BE2C (cell line): ENCODE measurements at regions not wholly inside any gene's neighbourhood (a gene's known extent, or its start where the extent isn't known, plus 50 kb on each side); places are given as distances from the start of the nearest gene placed in this dataset.

Experiments used
- DNase-seq: peaks from one replicate; pipeline ENCODE4 v3.0.0-alpha.2; 2020
- H3K27me3 ChIP-seq: fragments of 250-450 bp; sonication (Bioruptor Pico); 2 replicates; pipeline ENCODE4 v1.5.1; 2020; ENCODE audit warnings: mild to moderate bottlenecking
- H3K36me3 ChIP-seq: fragments of 250-450 bp; sonication (Bioruptor Pico); 2 replicates; pipeline ENCODE4 v1.5.1; 2020; ENCODE audit warnings: mild to moderate bottlenecking
- H3K4me1 ChIP-seq: fragments of 250-450 bp; sonication (Bioruptor Pico); 2 replicates; pipeline ENCODE4 v1.5.1; 2020
- H3K4me3 ChIP-seq: 2 replicates; pipeline ENCODE4 v1.5.1; 2011; ENCODE audit warnings: low read depth, low read length
- H3K9me3 ChIP-seq: fragments of 250-450 bp; sonication (Bioruptor Pico); 2 replicates; pipeline ENCODE4 v1.5.1; 2020
- CTCF ChIP-seq: IDR thresholded peaks from 2 replicates; pipeline ENCODE4 v1.5.1; 2012; ENCODE audit warnings: mild to moderate bottlenecking, low read depth, low read length

- no peak for TF ChIP-seq CTCF
- DNase-seq, result no peak
- Histone ChIP-seq H3K4me3 (no peak overlapping the region), H3K4me1 (peaks cover under 1% of the 10 kb centered on the region), H3K27me3 (no peaks in the 10 kb centered on the region), H3K9me3 (no peaks in the 10 kb centered on the region), H3K36me3 (no peaks in the 10 kb centered on the region)
These were observed 70.2 kb upstream of the ADGRF1 start for GRCh38 chr6:47112317-47112716.

GRCh38 chr6:47111685-47112084 lies 69.6 kb upstream of the ADGRF1 start:
- Histone ChIP-seq H3K27me3 (no peaks in the 10 kb centered on the region), H3K9me3 (no peaks in the 10 kb centered on the region), H3K36me3 (no peaks in the 10 kb centered on the region), H3K4me1 (peaks cover 6% of the 10 kb centered on the region), H3K4me3 (no peak overlapping the region)
- no peak for TF ChIP-seq CTCF
- no peak for DNase-seq

DNA sequence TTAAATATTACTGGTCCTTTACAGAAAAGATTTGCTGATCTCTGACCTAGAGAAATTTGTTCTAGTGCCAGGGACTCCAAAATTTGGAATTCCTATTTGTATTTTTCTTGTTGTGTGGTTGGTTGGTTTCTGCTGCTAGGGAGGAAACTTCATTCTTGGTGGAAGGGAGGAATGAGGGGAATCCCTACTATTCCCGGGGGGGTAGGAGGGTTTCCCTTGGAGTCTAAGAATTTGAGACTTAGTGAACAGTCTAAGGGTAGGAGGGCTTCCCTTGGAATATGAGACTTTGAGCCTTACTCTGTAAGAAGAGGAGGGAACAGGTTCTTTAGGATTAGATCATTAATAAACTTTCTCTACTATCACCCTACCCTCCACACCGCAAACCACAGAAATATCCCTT lies 67.1 kb upstream of the ADGRF1 start:
- H3K4me3 ChIP-seq, result no peak overlapping the region
- no peak for TF ChIP-seq CTCF
- no peaks in the 10 kb centered on the region for H3K36me3 ChIP-seq
- H3K9me3 ChIP-seq, result no peaks in the 10 kb centered on the region
- DNase-seq, result no peak
- no peaks in the 10 kb centered on the region for H3K27me3 ChIP-seq
- H3K4me1 ChIP-seq, result peaks cover 6% of the 10 kb centered on the region

- no peaks in the 10 kb centered on the region for H3K36me3 ChIP-seq
- H3K4me3 ChIP-seq, result no peak overlapping the region
- DNase-seq, result no peak
- TF ChIP-seq CTCF, result no peak
- H3K4me1 ChIP-seq, result peaks cover 6% of the 10 kb centered on the region
- H3K9me3 ChIP-seq, result no peaks in the 10 kb centered on the region
- no peaks in the 10 kb centered on the region for H3K27me3 ChIP-seq
These were observed 64.6 kb upstream of the ADGRF1 start for GRCh38 chr6:47106721-47107197.

GRCh38 chr6:47106216-47106615 lies 64.1 kb upstream of the ADGRF1 start:
- Histone ChIP-seq H3K9me3 (no peaks in the 10 kb centered on the region), H3K4me3 (no peak overlapping the region), H3K4me1 (peaks cover 6% of the 10 kb centered on the region), H3K36me3 (no peaks in the 10 kb centered on the region), H3K27me3 (no peaks in the 10 kb centered on the region)
- no peak for DNase-seq
- TF ChIP-seq CTCF, result no peak

DNA sequence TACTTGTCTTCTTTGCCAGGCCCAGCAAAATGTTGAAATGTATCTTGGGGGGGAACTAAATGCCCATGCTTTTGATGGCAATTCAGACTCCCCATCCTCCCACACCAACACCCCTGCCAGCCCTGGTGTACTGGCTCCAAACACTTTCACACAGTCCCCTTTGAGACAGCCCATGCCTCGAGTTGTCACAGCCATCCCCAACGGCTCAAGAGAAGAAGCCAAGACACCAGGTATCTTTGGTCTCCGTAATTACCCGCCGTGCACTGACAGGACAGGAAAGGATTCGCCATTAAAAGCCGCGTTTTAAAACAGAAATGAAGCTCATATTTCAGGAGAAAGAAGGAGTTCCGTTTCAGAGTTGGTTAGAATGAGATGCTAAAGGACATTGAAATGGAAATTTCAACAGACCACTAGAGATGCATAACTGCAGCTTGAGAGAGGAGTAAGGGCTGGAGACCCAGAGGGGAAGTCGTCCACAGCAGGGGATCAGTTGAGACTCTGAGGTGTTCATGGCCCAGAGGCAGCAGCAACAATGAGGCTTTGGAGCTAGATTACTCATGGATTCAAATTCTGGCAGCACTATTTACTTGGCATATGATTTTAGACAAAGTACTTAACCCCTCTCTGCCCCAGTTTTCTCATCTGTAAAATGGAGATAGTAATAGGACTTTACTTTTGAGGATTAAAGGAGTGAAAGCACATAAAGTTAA lies 63.5 kb upstream of the ADGRF1 start:
- peaks cover 6% of the 10 kb centered on the region for H3K4me1 ChIP-seq
- no peak for TF ChIP-seq CTCF
- no peak overlapping the region for H3K4me3 ChIP-seq
- no peak for DNase-seq
- H3K36me3 ChIP-seq, result no peaks in the 10 kb centered on the region
- no peaks in the 10 kb centered on the region for H3K27me3 ChIP-seq
- H3K9me3 ChIP-seq, result no peaks in the 10 kb centered on the region
